ENCODE measurements at regions not wholly inside any gene's neighbourhood (a gene's known extent, or its start where the extent isn't known, plus 50 kb on each side); places are given as distances from the start of the nearest gene placed in this dataset.
"Not testable (repeated sequence)": the region's sequence is repeated elsewhere in the genome, so short reads cannot be mapped to it uniquely, and the experiment has no call there.

GRCh38 chr3:31101285-31101684 lies 206.8 kb upstream of the GADL1 start:
- not testable (repeated sequence) for TF ChIP-seq CTCF, POLR2A, POLR2AphosphoS5 (IDR thresholded peaks at IDR 0.05)

Data from stomach (tissue), 4 donors.